Neuronal stem cell (in vitro differentiated cells): ENCODE measurements at regions not wholly inside any gene's neighbourhood (a gene's known extent, or its start where the extent isn't known, plus 50 kb on each side); places are given as distances from the start of the nearest gene placed in this dataset.

Experiments used
- DNase-seq: peaks from one replicate; pipeline ENCODE4 v3.0.0-alpha.2; 2013; ENCODE audit warnings: low spot score
- H2AFZ ChIP-seq: one replicate; pipeline ENCODE4 v1.6.1; 2013; ENCODE audit warnings: mild to moderate bottlenecking, low read length, inconsistent platforms
- H2AK5ac ChIP-seq: 2 replicates; pipeline ENCODE4 v1.6.1; 2013; ENCODE audit warnings: low read depth, mild to moderate bottlenecking, inconsistent platforms, low read length, moderate library complexity, mixed read lengths
- H2BK120ac ChIP-seq: 2 replicates; pipeline ENCODE4 v1.6.1; 2013; ENCODE audit warnings: low read depth, mild to moderate bottlenecking, inconsistent platforms, low read length, moderate library complexity, mixed read lengths
- H2BK12ac ChIP-seq: one replicate; pipeline ENCODE4 v1.6.1; 2013; ENCODE audit warnings: low read length, inconsistent platforms
- H2BK15ac ChIP-seq: 2 replicates; pipeline ENCODE4 v1.6.1; 2013; ENCODE audit warnings: mild to moderate bottlenecking, low read length, inconsistent platforms, mixed read lengths
- H2BK5ac ChIP-seq: one replicate; pipeline ENCODE4 v1.6.1; 2013; ENCODE audit warnings: inconsistent platforms, mild to moderate bottlenecking, low read length, moderate library complexity
- H3K14ac ChIP-seq: one replicate; pipeline ENCODE4 v1.6.1; 2013; ENCODE audit warnings: low read length, inconsistent platforms
- H3K18ac ChIP-seq: 2 replicates; pipeline ENCODE4 v1.6.1; 2013; ENCODE audit warnings: low read length, inconsistent platforms
- H3K23ac ChIP-seq: 2 replicates; pipeline ENCODE4 v1.6.1; 2013; ENCODE audit warnings: low read depth, mild to moderate bottlenecking, mixed read lengths, low read length, inconsistent platforms; ENCODE audit not compliant: poor library complexity
- H3K27ac ChIP-seq: replicated peaks from 3 replicates; pipeline ENCODE4 v1.5.1; 2013; ENCODE audit warnings: low read length, inconsistent platforms
- H3K27me3 ChIP-seq, 3 experiments: 2 replicates each; pipeline ENCODE4 v1.6.1; 2013; ENCODE audit warnings: low read length in 3 of 3, mild to moderate bottlenecking in 2 of 3, inconsistent platforms in 1 of 3, low read depth in 1 of 3, mixed read lengths in 1 of 3, moderate library complexity in 1 of 3; ENCODE audit not compliant: control insufficient read depth in 3 of 3, insufficient read depth in 3 of 3
- H3K36me3 ChIP-seq, 2 donors: replicated peaks in 1 of 2; 2 replicates each; pipeline ENCODE4 v1.6.1; 2013; ENCODE audit warnings: low read length in 2 of 2; ENCODE audit not compliant: control insufficient read depth in 2 of 2, insufficient read depth in 2 of 2
- H3K4ac ChIP-seq: 2 replicates; pipeline ENCODE4 v1.6.1; 2013; ENCODE audit warnings: inconsistent platforms, mild to moderate bottlenecking, low read length, moderate library complexity
- H3K4me1 ChIP-seq, 2 donors: 1 replicate in 1 of 2; 2 replicates in 1 of 2; pipeline ENCODE4 v1.6.1; 2013; ENCODE audit warnings: low read length in 2 of 2, low read depth in 1 of 2; ENCODE audit not compliant: control insufficient read depth in 2 of 2, insufficient read depth in 1 of 2
- H3K4me2 ChIP-seq: one replicate; pipeline ENCODE4 v1.6.1; 2013; ENCODE audit warnings: mild to moderate bottlenecking, low read length, inconsistent platforms; ENCODE audit not compliant: insufficient read depth, poor library complexity, severe bottlenecking
- H3K4me3 ChIP-seq, 2 donors: 2 replicates each; pipeline ENCODE4 v1.5.1; 2013; ENCODE audit warnings: low read length in 2 of 2, mild to moderate bottlenecking in 2 of 2, inconsistent platforms in 1 of 2, moderate library complexity in 1 of 2
- H3K79me1 ChIP-seq: one replicate; pipeline ENCODE4 v1.6.1; 2013; ENCODE audit warnings: low read depth, mild to moderate bottlenecking, inconsistent platforms, low read length, moderate library complexity
- H3K9ac ChIP-seq: one replicate; pipeline ENCODE4 v1.6.1; 2013; ENCODE audit warnings: mild to moderate bottlenecking, low read depth, low read length, inconsistent platforms; ENCODE audit not compliant: poor library complexity
- H3K9me3 ChIP-seq, 2 donors: replicated peaks in 1 of 2; 2 replicates each; pipeline versions ENCODE3 to v1.6.1; 2013; ENCODE audit warnings: low read length in 2 of 2, mild to moderate bottlenecking in 2 of 2, inconsistent platforms in 1 of 2, low read depth in 1 of 2, mixed read lengths in 1 of 2, moderate library complexity in 1 of 2; ENCODE audit not compliant: control insufficient read depth in 2 of 2, insufficient read depth in 1 of 2
- H4K8ac ChIP-seq: one replicate; pipeline ENCODE4 v1.6.1; 2013; ENCODE audit warnings: low read depth, mild to moderate bottlenecking, inconsistent platforms, low read length, moderate library complexity
- H4K91ac ChIP-seq: one replicate; pipeline ENCODE4 v1.6.1; 2013; ENCODE audit warnings: low read length, low read depth, mild to moderate bottlenecking, inconsistent platforms; ENCODE audit not compliant: poor library complexity
- WGBS, 2 donors: extraction: QIAGEN DNeasy Blood & Tissue Kit; methylation state at CpG; one replicate each; pipeline ENCODE4 v1.1.7; 2013; ENCODE audit warnings: missing lambda C conversion rate in 2 of 2, mixed read lengths in 1 of 2; ENCODE audit not compliant: insufficient read length in 2 of 2, insufficient replicate concordance in 1 of 2; ENCODE audit errors: extremely low coverage in 2 of 2; 5-methylcytosine and 5-hydroxymethylcytosine counted together

GRCh38 chr1:4430406-4431365 is 223.7 kb upstream of the AJAP1 start:
- H2BK5ac ChIP-seq, result no peak overlapping the region
- no peak overlapping the region for H2BK12ac ChIP-seq
- no peaks in the 10 kb centered on the region for H3K79me1 ChIP-seq
- H3K36me3 ChIP-seq, result no peaks in the 10 kb centered on the region
- no peak overlapping the region for H3K27ac ChIP-seq
- no peak overlapping the region for H3K14ac ChIP-seq
- H2BK15ac ChIP-seq, result no peak overlapping the region
- H3K4me1 ChIP-seq, result peaks cover 0 to 2% of the 10 kb centered on the region in 2 donors
- no peak overlapping the region for H3K18ac ChIP-seq
- no peak for DNase-seq
- no peak overlapping the region for H4K8ac ChIP-seq
- no peak overlapping the region for H2AK5ac ChIP-seq
- no peak overlapping the region for H3K9ac ChIP-seq
- H4K91ac ChIP-seq, result no peak overlapping the region
- peaks cover 0 to 4% of the 10 kb centered on the region in 2 donors for H3K9me3 ChIP-seq
- H3K4me2 ChIP-seq, result no peak overlapping the region
- H3K4ac ChIP-seq, result no peak overlapping the region
- H3K23ac ChIP-seq, result no peak overlapping the region
- no CpG with 5 or more reads among the region's 10 CpGs for whole genome bisulfite sequencing, 2 donors
- H2AFZ ChIP-seq, result no peak overlapping the region
- H2BK120ac ChIP-seq, result no peak overlapping the region
- H3K27me3 ChIP-seq, result no peaks in the 10 kb centered on the region
- no peak overlapping the region for H3K4me3 ChIP-seq

GRCh38 chr1:4431491-4431890 is 222.9 kb upstream of the AJAP1 start:
- Histone ChIP-seq H2AK5ac (no peak overlapping the region), H3K36me3 (no peaks in the 10 kb centered on the region), H4K8ac (no peak overlapping the region), H3K18ac (no peak overlapping the region), H2BK120ac (no peak overlapping the region), H3K4me3 (no peak overlapping the region), H3K27ac (no peak overlapping the region), H3K4ac (no peak overlapping the region), H2BK5ac (no peak overlapping the region), H2BK15ac (no peak overlapping the region), H3K79me1 (no peaks in the 10 kb centered on the region), H4K91ac (no peak overlapping the region), H3K23ac (no peak overlapping the region), H2AFZ (no peak overlapping the region), H3K4me2 (no peak overlapping the region), H2BK12ac (no peak overlapping the region), H3K9me3 (peaks cover 0 to 4% of the 10 kb centered on the region in 2 donors), H3K14ac (no peak overlapping the region), H3K27me3 (no peaks in the 10 kb centered on the region), H3K9ac (no peak overlapping the region), H3K4me1 (peaks cover 0 to 2% of the 10 kb centered on the region in 2 donors)
- no peak for DNase-seq
- no CpG with 5 or more reads among the region's 6 CpGs for WGBS, 2 donors

DNA sequence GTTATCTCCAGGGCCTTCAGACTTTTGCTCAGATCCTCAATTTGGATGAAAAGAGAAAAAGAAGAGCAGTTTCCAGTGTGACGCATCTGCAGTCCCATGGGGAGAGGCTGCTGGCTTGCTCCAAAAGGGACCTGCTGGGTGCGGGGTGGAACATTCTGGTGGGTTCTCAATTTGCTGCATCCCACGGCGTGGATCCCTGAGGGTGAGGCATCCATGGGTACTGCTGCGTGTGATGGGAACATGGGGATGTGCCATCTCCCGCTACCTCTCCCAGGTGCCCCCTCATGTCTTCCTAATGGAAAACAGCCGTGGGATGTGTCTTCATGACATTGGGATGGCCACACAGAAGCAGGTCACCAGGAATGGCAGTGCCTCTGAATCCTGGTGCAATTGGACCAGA is 221.3 kb upstream of the AJAP1 start:
- Histone ChIP-seq H4K91ac (no peak overlapping the region), H3K27me3 (no peaks in the 10 kb centered on the region), H4K8ac (no peak overlapping the region), H3K27ac (no peak overlapping the region), H2BK120ac (no peak overlapping the region), H3K9me3 (no peaks in the 10 kb centered on the region), H2BK5ac (no peak overlapping the region), H2BK12ac (no peak overlapping the region), H3K4me2 (no peak overlapping the region), H3K9ac (no peak overlapping the region), H2AFZ (no peak overlapping the region), H3K79me1 (no peaks in the 10 kb centered on the region), H3K18ac (no peak overlapping the region), H3K4me3 (no peak overlapping the region), H3K4ac (no peak overlapping the region), H2AK5ac (no peak overlapping the region), H3K14ac (no peak overlapping the region), H2BK15ac (no peak overlapping the region), H3K36me3 (no peaks in the 10 kb centered on the region), H3K23ac (no peak overlapping the region), H3K4me1 (peaks cover 0 to 2% of the 10 kb centered on the region in 2 donors)
- DNase-seq, result no peak
- WGBS, 2 donors, result no CpG with 5 or more reads among the region's 7 CpGs

DNA sequence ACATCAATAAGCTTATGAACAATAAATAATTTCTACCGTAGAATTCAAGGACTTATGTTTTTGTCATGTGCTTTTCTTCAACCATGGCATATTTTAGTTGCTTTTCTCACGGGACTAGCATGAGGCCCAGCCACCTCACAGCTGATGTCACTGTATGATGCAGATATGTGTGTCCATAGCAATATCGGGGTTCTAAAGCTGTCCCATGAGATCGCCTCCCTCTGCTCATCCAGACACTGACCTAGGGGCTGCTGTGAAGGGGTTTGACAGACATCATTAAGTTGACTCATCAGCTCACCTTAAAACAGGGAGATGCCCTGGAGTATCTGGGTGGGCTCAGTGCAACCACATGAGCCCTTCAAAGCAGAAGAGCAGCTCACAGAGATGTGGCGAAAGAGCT is 210.3 kb upstream of the AJAP1 start:
- H3K9ac ChIP-seq, result no peak overlapping the region
- no CpG with 5 or more reads among the region's 5 CpGs for WGBS, 2 donors

More for the DNA sequence above, 210.3 kb upstream of the AJAP1 start:
- H3K9me3 ChIP-seq, result no peaks in the 10 kb centered on the region
- peak overlapping the region; percentile 46 for H3K18ac ChIP-seq
- H3K14ac ChIP-seq, result no peak overlapping the region
- peaks cover 0 to 6% of the 10 kb centered on the region in 2 donors for H3K4me1 ChIP-seq
- no peak overlapping the region for H2BK120ac ChIP-seq
- H3K4me2 ChIP-seq, result no peak overlapping the region
- no peak overlapping the region for H3K4me3 ChIP-seq
- H2AFZ ChIP-seq, result no peak overlapping the region
- H4K8ac ChIP-seq, result no peak overlapping the region
- H3K27me3 ChIP-seq, result peaks cover 0 to 14% (median 0%) of the 10 kb centered on the region in 3 experiments
- H2BK5ac ChIP-seq, result no peak overlapping the region
- no peak overlapping the region for H2BK15ac ChIP-seq
- H3K79me1 ChIP-seq, result no peaks in the 10 kb centered on the region
- no peak overlapping the region for H2AK5ac ChIP-seq
- no peak for DNase-seq
- H3K23ac ChIP-seq, result no peak overlapping the region
- no peak overlapping the region for H3K4ac ChIP-seq
- no peaks in the 10 kb centered on the region for H3K36me3 ChIP-seq
- H4K91ac ChIP-seq, result no peak overlapping the region
- H3K27ac ChIP-seq, result no peak overlapping the region
- H2BK12ac ChIP-seq, result no peak overlapping the region
